ENCODE measurements at regions not wholly inside any gene's neighbourhood (a gene's known extent, or its start where the extent isn't known, plus 50 kb on each side); places are given as distances from the start of the nearest gene placed in this dataset.

DNA sequence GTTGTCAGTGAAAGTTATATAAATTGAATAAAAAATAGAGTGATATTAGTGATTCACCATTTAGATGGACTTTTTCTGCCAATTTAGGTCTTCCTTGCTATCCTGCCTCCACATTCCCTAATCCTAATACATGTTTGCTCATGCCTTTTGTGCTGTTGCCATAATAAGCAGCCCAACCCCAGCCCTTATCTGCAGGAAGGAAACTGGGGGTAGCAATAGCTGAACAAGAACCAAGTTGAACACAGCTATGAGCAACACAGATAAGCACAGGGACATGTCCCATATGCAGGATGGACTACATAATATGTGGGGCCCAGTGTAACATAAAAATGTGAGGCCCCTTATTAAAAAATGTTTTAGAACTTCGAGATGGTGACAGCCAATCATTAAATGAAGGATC lies 91.2 kb upstream of the AHR start:
- Histone ChIP-seq H2BK5ac (ENCODE audit: low read depth, low read length) (no peak overlapping the region), H4K5ac (ENCODE audit: insufficient read length, low read depth, low read length) (no peak overlapping the region), H3K4me2 (ENCODE audit: insufficient read depth in 1 of 2, low read depth in 2 of 2, low read length in 2 of 2) (no peak overlapping the region), H3K27me3 (replicated peaks in 1 of 4; ENCODE audit: control insufficient read depth in 3 of 4, extremely low read depth in 1 of 4, insufficient read depth in 3 of 4, low read length in 3 of 4) (no peaks in the 10 kb centered on the region), H2AFZ (ENCODE audit: low read length) (no peak overlapping the region), H3K27ac (ENCODE audit: low read depth, low read length) (no peak overlapping the region), H3K79me2 (ENCODE audit: control insufficient read depth in 1 of 2, insufficient read depth in 2 of 2, low read length in 2 of 2) (no peaks in the 10 kb centered on the region), H3K9me3 (ENCODE audit: insufficient read depth in 2 of 2, low read depth in 1 of 2, low read length in 1 of 2) (no peaks in the 10 kb centered on the region), H3K23ac (ENCODE audit: insufficient read length) (no peak overlapping the region), H3K36me3 (ENCODE audit: control insufficient read depth in 2 of 4, insufficient read depth in 4 of 4, low read length in 3 of 4) (no peaks in the 10 kb centered on the region), H3K56ac (replicated peaks; ENCODE audit: insufficient read length, low read depth, low read length) (no peak overlapping the region), H4K8ac (ENCODE audit: extremely low read depth, insufficient read depth, low read length) (no peak overlapping the region), H2BK15ac (ENCODE audit: low read length) (no peak overlapping the region), H3K4me3 (ENCODE audit: extremely low read depth in 1 of 4, insufficient read depth in 2 of 4, low read depth in 3 of 4, low read length in 4 of 4) (no peak overlapping the region), H2BK120ac (replicated peaks; ENCODE audit: low read depth, low read length) (no peak overlapping the region), H3K14ac (ENCODE audit: insufficient read length) (no peak overlapping the region), H4K91ac (replicated peaks; ENCODE audit: insufficient read length, low read length) (no peak overlapping the region), H3K79me1 (ENCODE audit: low read depth, low read length) (no peaks in the 10 kb centered on the region), H2BK12ac (ENCODE audit: low read depth, low read length) (no peak overlapping the region), H3K18ac (ENCODE audit: extremely low read depth, low read length) (no peak overlapping the region), H4K20me1 (replicated peaks in 1 of 2; ENCODE audit: control insufficient read depth in 1 of 2, insufficient read depth in 2 of 2, low read length in 2 of 2) (no peaks in the 10 kb centered on the region), H3K4ac (replicated peaks; ENCODE audit: insufficient read length, low read depth, low read length) (no peak overlapping the region), H3K9ac (replicated peaks in 1 of 4; ENCODE audit: extremely low read depth in 1 of 4, low read depth in 3 of 4, low read length in 3 of 4) (no peak overlapping the region), H2AK5ac (ENCODE audit: low read depth, low read length) (no peak overlapping the region), H3K4me1 (replicated peaks in 1 of 4; ENCODE audit: control insufficient read depth in 3 of 4, insufficient read depth in 4 of 4, low read length in 3 of 4) (no peaks in the 10 kb centered on the region), H3K23me2 (ENCODE audit: low read depth, low read length) (no peaks in the 10 kb centered on the region; the same call in 1 of the 2 replicates), H2BK20ac (ENCODE audit: low read length) (no peak overlapping the region)
- TF ChIP-seq CREB1 (IDR thresholded peaks at IDR 0.05) (no peak), YY1 (IDR thresholded peaks at IDR 0.05; ENCODE audit: low read depth, low read length) (no peak), SP2 (IDR thresholded peaks at IDR 0.05; ENCODE audit: low read length) (no peak), SAP30 (IDR thresholded peaks at IDR 0.05; ENCODE audit: insufficient read depth, insufficient replicate concordance, low read length) (no peak), CTBP2 (IDR thresholded peaks at IDR 0.05; ENCODE audit: borderline replicate concordance, insufficient read depth, insufficient read length, low read length) (no peak), POLR2A (IDR thresholded peaks at IDR 0.05; ENCODE audit: control extremely low read depth in 1 of 2, low read depth in 2 of 2, low read length in 2 of 2) (no peak)
- TF ChIP-seq, protein P1, sequence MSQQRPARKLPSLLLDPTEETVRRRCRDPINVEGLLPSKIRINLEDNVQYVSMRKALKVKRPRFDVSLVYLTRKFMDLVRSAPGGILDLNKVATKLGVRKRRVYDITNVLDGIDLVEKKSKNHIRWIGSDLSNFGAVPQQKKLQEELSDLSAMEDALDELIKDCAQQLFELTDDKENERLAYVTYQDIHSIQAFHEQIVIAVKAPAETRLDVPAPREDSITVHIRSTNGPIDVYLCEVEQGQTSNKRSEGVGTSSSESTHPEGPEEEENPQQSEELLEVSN (IDR thresholded peaks at IDR 0.05) = no peak
- ChIA-PET CTCF (ENCODE audit: partially characterized antibody) (no interaction called here), POLR2A (ENCODE audit: partially characterized antibody) (no interaction called here)
- DNase-seq (ENCODE audit: low read depth in 1 of 2, low spot score in 2 of 2) = no peak
- no peak for FAIRE-seq
- 84% methylated on average over 1 of the region's 1 CpG; no CpG with 5 or more reads in 1 of the 2 experiments for WGBS, 2 experiments (ENCODE audit: extremely low coverage in 1 of 2, insufficient coverage in 1 of 2, insufficient read length in 1 of 2, insufficient replicate concordance in 2 of 2, low coverage in 1 of 2, low lambda C conversion rate in 2 of 2, missing lambda C conversion rate in 1 of 2)
